Stomach smooth muscle (tissue), 2 donors: ENCODE measurements at regions not wholly inside any gene's neighbourhood (a gene's known extent, or its start where the extent isn't known, plus 50 kb on each side); places are given as distances from the start of the nearest gene placed in this dataset.

ENCODE experiments used
- H3K27ac ChIP-seq: one replicate; pipeline ENCODE4 v1.7.0; 2013; ENCODE audit warnings: mild to moderate bottlenecking, low read length, inconsistent platforms
- H3K27me3 ChIP-seq, 2 donors: one replicate each; pipeline ENCODE4 v1.7.0; 2013; ENCODE audit warnings: low read length in 2 of 2; ENCODE audit not compliant: insufficient read depth in 2 of 2, control insufficient read depth in 1 of 2
- H3K36me3 ChIP-seq, 2 donors: one replicate each; pipeline ENCODE4 v1.7.0; 2013; ENCODE audit warnings: low read length in 2 of 2; ENCODE audit not compliant: control insufficient read depth in 2 of 2, insufficient read depth in 2 of 2
- H3K4me1 ChIP-seq: one replicate; pipeline ENCODE4 v1.7.0; 2013; ENCODE audit warnings: low read length; ENCODE audit not compliant: control insufficient read depth, insufficient read depth
- H3K4me3 ChIP-seq, 2 donors: one replicate each; pipeline ENCODE4 v1.7.0; 2013; ENCODE audit warnings: low read length in 2 of 2
- H3K9ac ChIP-seq, 2 donors: one replicate each; pipeline ENCODE4 v1.7.0; 2013; ENCODE audit warnings: low read length in 2 of 2, mild to moderate bottlenecking in 1 of 2
- H3K9me3 ChIP-seq, 2 donors: one replicate each; pipeline ENCODE4 v1.7.0; 2013; ENCODE audit warnings: low read length in 2 of 2; ENCODE audit not compliant: control insufficient read depth in 2 of 2
- donor health status: healthy.
- donor health status: Pancreatic carcinoma.

GRCh38 chr1:195766709-195767108 lies 841.5 kb downstream of the KCNT2 start:
- Histone ChIP-seq H3K9ac (no peak overlapping the region), H3K4me3 (no peak overlapping the region), H3K27me3 (no peaks in the 10 kb centered on the region), H3K36me3 (no peaks in the 10 kb centered on the region), H3K27ac (no peak overlapping the region), H3K9me3 (peaks cover 0 to 2% of the 10 kb centered on the region in 2 donors), H3K4me1 (no peaks in the 10 kb centered on the region)

DNA sequence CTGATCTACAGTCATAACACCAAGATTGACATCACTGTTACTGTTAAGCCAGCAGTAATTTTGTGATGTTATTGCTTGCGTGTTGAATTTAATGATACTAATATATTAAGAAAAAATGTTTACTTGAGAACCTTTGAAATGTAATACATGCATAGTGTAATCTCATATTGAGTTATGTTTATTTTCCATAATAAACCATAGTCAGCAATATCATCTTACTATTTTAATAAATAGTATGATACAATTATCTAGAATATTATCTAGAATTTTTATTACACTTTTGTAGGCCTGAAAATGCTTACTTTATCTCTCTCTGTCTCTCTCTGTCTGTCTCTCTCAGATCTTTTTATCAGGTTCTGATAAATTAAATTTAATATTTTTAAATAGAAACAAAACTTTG lies 843.1 kb downstream of the KCNT2 start:
- Histone ChIP-seq H3K27ac (no peak overlapping the region), H3K36me3 (no peaks in the 10 kb centered on the region), H3K9me3 (peaks cover 0 to 2% of the 10 kb centered on the region in 2 donors), H3K4me3 (no peak overlapping the region), H3K9ac (no peak overlapping the region), H3K4me1 (no peaks in the 10 kb centered on the region), H3K27me3 (no peaks in the 10 kb centered on the region)

- Histone ChIP-seq H3K27ac (no peak overlapping the region), H3K4me1 (no peaks in the 10 kb centered on the region), H3K4me3 (no peak overlapping the region), H3K27me3 (no peaks in the 10 kb centered on the region), H3K9ac (no peak overlapping the region), H3K9me3 (peaks cover 0 to 2% of the 10 kb centered on the region in 2 donors), H3K36me3 (no peaks in the 10 kb centered on the region)
Measured at GRCh38 chr1:195763907-195764374, 844.3 kb downstream of the KCNT2 start.

DNA sequence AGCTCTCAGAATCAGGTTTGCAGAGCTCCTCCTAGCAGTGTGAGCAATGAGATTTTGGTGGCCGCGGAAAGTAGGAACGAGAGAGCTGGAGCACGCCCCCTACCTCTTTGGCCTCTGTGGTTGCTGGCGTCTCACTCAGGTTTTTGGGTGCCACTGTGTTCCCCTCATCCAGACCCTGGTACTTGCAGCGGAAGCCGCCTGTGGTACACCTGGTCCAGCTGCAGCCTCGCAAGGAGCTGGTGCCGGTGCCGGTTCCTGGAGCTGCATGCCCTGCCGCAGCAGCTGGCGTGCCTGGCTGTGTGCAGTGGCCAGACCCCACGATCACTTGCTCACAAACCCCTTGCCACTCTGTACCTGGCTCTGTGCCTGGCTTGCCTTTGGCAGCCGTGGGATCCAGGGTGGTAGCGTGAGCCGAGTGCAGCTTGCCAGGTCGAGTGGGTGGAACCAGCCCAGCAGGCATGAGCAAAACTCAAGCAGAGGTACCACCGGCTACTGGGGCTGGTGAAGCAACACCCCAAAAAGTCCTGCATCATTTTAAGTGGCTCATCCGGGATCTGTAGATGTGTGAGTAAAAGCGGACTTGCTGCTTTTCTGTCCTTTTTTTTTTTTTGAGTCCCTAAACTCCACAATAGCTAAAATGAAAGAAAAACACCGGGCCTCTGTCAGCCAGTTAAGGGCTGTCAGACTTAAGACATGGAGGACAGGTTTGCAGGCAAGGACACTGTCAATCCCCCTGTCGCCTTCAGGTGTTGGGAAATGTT lies 844.9 kb downstream of the KCNT2 start:
- peaks cover 0 to 2% of the 10 kb centered on the region in 2 donors for H3K9me3 ChIP-seq
- H3K36me3 ChIP-seq = no peaks in the 10 kb centered on the region
- no peaks in the 10 kb centered on the region for H3K27me3 ChIP-seq
- no peak overlapping the region for H3K9ac ChIP-seq
- H3K4me1 ChIP-seq = no peaks in the 10 kb centered on the region
- no peak overlapping the region for H3K27ac ChIP-seq
- no peak overlapping the region for H3K4me3 ChIP-seq

DNA sequence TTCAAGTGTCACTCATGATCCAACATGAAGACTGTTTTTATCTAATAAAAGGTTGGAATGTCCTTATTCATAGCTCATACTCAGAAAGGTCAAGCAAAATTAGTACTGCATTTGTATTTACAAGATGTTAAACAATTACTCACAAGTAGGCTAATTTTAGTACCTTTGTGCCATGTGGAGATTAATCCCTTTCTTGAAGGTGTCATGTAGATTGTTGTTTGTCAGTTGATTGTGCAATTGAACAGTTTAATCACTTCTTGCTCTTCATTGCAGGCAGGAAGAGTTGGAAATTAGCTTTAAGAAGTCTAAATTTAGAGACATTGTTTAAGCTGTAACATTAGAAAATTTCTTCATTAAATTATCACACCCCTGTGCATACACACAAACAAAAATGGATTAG lies 847.1 kb downstream of the KCNT2 start:
- no peaks in the 10 kb centered on the region for H3K4me1 ChIP-seq
- H3K9me3 ChIP-seq = peaks cover 0 to 2% of the 10 kb centered on the region in 2 donors
- no peak overlapping the region for H3K27ac ChIP-seq
- H3K36me3 ChIP-seq = no peaks in the 10 kb centered on the region
- no peak overlapping the region for H3K9ac ChIP-seq
- H3K27me3 ChIP-seq = no peaks in the 10 kb centered on the region
- H3K4me3 ChIP-seq = no peak overlapping the region

GRCh38 chr1:195756109-195756508 lies 852.1 kb downstream of the KCNT2 start:
- H3K27ac ChIP-seq = no peak overlapping the region
- H3K36me3 ChIP-seq = no peaks in the 10 kb centered on the region
- H3K4me3 ChIP-seq = no peak overlapping the region
- no peak overlapping the region for H3K9ac ChIP-seq
- no peaks in the 10 kb centered on the region for H3K4me1 ChIP-seq
- H3K9me3 ChIP-seq = no peaks in the 10 kb centered on the region
- no peaks in the 10 kb centered on the region for H3K27me3 ChIP-seq

DNA sequence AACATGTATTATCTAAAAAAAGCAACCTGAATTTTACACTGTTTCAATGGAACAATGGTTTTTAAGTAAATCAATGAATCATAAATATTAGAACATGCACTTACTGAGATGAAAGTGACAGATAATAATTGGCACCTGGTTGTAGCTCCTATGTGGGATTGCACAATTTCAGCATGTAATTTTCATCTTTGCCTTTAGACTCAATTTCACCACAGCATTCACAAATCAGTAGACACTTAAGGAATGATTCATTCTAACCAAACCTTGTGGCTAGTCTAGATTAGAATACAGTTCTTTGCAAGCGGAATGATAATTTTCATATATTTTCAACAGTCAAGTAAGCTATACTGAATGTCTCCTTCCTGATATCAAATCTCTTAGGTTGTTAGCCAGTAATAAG lies 853.4 kb downstream of the KCNT2 start:
- Histone ChIP-seq H3K4me1 (no peaks in the 10 kb centered on the region), H3K27ac (no peak overlapping the region), H3K4me3 (no peak overlapping the region), H3K27me3 (no peaks in the 10 kb centered on the region), H3K9ac (no peak overlapping the region), H3K9me3 (no peaks in the 10 kb centered on the region), H3K36me3 (no peaks in the 10 kb centered on the region)

DNA sequence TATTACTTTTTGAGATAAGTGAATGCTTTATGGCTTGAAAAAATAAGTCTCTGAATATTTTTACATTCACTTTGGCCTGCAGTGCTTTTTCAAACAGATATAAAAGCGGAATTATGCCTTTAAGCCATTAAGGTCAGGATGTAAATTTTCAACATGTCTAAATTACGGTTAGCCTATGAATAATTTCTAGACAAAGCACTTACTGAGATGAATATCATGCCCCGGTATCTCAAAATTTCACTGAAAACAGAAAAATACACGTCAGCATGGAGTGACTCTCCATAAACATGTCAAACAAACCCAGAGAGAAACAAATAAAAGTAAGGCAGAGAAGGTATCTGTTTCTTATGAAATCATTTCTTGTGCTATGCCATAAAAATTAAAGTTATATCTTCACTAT lies 853.9 kb downstream of the KCNT2 start:
- Histone ChIP-seq H3K27me3 (no peaks in the 10 kb centered on the region), H3K9me3 (no peaks in the 10 kb centered on the region), H3K9ac (no peak overlapping the region), H3K4me1 (no peaks in the 10 kb centered on the region), H3K4me3 (no peak overlapping the region), H3K27ac (no peak overlapping the region), H3K36me3 (no peaks in the 10 kb centered on the region)

DNA sequence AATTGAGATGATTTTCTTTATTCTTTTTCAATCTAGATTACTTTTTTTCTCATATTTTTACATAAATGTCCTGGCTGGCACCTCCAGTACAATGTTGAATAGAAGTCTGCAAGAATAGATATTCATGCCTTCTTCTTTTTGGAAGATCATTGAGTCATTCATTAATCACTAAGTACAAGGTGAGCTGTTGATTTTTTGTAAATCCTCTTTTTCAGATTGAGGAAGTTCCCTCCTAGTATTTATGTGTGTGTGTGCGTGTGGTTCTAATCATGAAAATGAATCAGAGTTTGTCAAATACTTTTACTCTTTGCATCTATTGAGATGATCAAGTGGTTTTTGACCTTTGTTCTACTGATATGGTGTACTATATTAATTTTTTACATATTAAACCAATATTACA lies 859.3 kb downstream of the KCNT2 start:
- Histone ChIP-seq H3K36me3 (no peaks in the 10 kb centered on the region), H3K9ac (no peak overlapping the region), H3K27ac (no peak overlapping the region), H3K9me3 (no peaks in the 10 kb centered on the region), H3K4me3 (no peak overlapping the region), H3K27me3 (no peaks in the 10 kb centered on the region), H3K4me1 (no peaks in the 10 kb centered on the region)

GRCh38 chr1:195745189-195746010 lies 862.8 kb downstream of the KCNT2 start:
- Histone ChIP-seq H3K27ac (no peak overlapping the region), H3K9me3 (no peaks in the 10 kb centered on the region), H3K4me1 (no peaks in the 10 kb centered on the region), H3K9ac (no peak overlapping the region), H3K36me3 (no peaks in the 10 kb centered on the region), H3K27me3 (no peaks in the 10 kb centered on the region), H3K4me3 (no peak overlapping the region)

DNA sequence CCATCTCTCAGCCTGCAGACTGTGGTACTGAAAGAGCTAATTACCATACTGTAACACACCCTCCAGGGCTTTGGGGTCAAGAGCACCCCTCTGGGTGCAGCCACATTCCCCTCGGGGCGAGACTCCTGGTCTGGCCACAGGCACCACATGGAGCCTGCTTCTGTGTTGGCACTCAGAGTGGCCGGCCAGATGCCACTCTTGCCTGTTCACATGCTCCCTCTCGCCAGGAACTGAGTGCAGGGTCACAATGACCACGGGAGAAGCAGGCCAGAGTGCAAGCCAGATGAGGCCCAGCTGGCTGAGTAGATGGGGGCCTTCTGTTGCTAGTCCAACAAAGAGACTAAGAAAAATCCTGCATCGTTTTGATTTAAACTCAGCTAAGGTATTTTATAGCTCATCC lies 864.0 kb downstream of the KCNT2 start:
- no peaks in the 10 kb centered on the region for H3K27me3 ChIP-seq
- H3K27ac ChIP-seq = no peak overlapping the region
- H3K4me3 ChIP-seq = no peak overlapping the region
- no peaks in the 10 kb centered on the region for H3K4me1 ChIP-seq
- no peak overlapping the region for H3K9ac ChIP-seq
- H3K36me3 ChIP-seq = no peaks in the 10 kb centered on the region
- H3K9me3 ChIP-seq = no peaks in the 10 kb centered on the region
